ENCODE measurements at regions not wholly inside any gene's neighbourhood (a gene's known extent, or its start where the extent isn't known, plus 50 kb on each side); places are given as distances from the start of the nearest gene placed in this dataset.

GRCh38 chr5:17896605-17897004 lies 262.3 kb downstream of the TAF11L14 start:
- no peak overlapping the region for H3K27ac ChIP-seq
- no peak overlapping the region for H3K9ac ChIP-seq
- no peaks in the 10 kb centered on the region for H3K9me3 ChIP-seq
- no peaks in the 10 kb centered on the region for H3K36me3 ChIP-seq
- H3K4me1 ChIP-seq, result no peaks in the 10 kb centered on the region
- H4K20me1 ChIP-seq, result no peaks in the 10 kb centered on the region
- no peaks in the 10 kb centered on the region for H3K27me3 ChIP-seq
- no peak overlapping the region for H3K4me2 ChIP-seq
- no peak overlapping the region for H3K4me3 ChIP-seq
- TF ChIP-seq Cebpa-rat (IDR thresholded peaks at IDR 0.05), result no peak

- Histone ChIP-seq H3K9me3 (no peaks in the 10 kb centered on the region), H4K20me1 (no peaks in the 10 kb centered on the region), H3K36me3 (no peaks in the 10 kb centered on the region), H3K4me2 (no peak overlapping the region), H3K27ac (no peak overlapping the region), H3K27me3 (no peaks in the 10 kb centered on the region), H3K9ac (no peak overlapping the region), H3K4me1 (no peaks in the 10 kb centered on the region), H3K4me3 (no peak overlapping the region)
- TF ChIP-seq Cebpa-rat (IDR thresholded peaks at IDR 0.05), result no peak
Measured at GRCh38 chr5:17897776-17898175, 263.5 kb downstream of the TAF11L14 start.

- Histone ChIP-seq H3K9me3 (0 out of 2 replicates have a peak, but pooled peaks cover 2% of the 10 kb centered on the region), H3K9ac (no peak overlapping the region), H3K4me1 (no peaks in the 10 kb centered on the region), H3K4me3 (no peak overlapping the region), H4K20me1 (no peaks in the 10 kb centered on the region), H3K4me2 (no peak overlapping the region), H3K36me3 (no peaks in the 10 kb centered on the region), H3K27ac (no peak overlapping the region), H3K27me3 (no peaks in the 10 kb centered on the region)
- TF ChIP-seq Cebpa-rat (IDR thresholded peaks at IDR 0.05), result no peak
Measured at GRCh38 chr5:17898766-17899165, 264.5 kb downstream of the TAF11L14 start.

GRCh38 chr5:17907094-17907493 lies 272.8 kb downstream of the TAF11L14 start:
- TF ChIP-seq Cebpa-rat (IDR thresholded peaks at IDR 0.05), result no peak
- Histone ChIP-seq H3K4me1 (peaks cover 21% of the 10 kb centered on the region), H3K9ac (no peak overlapping the region), H3K4me2 (peak overlapping the region; percentile 46), H3K27ac (no peak overlapping the region), H3K36me3 (no peaks in the 10 kb centered on the region), H4K20me1 (no peaks in the 10 kb centered on the region), H3K4me3 (no peak overlapping the region), H3K9me3 (0 out of 2 replicates have a peak, but pooled peaks cover 8% of the 10 kb centered on the region), H3K27me3 (no peaks in the 10 kb centered on the region)

- no peaks in the 10 kb centered on the region for H3K9me3 ChIP-seq
Measured at GRCh38 chr5:17910318-17910717, 276.1 kb downstream of the TAF11L14 start.

GRCh38 chr5:17912794-17913193 lies 278.5 kb downstream of the TAF11L14 start:
- no peak for TF ChIP-seq Cebpa-rat (IDR thresholded peaks at IDR 0.05)
- H4K20me1 ChIP-seq, result no peaks in the 10 kb centered on the region
- H3K9ac ChIP-seq, result no peak overlapping the region
- no peaks in the 10 kb centered on the region for H3K27me3 ChIP-seq
- no peak overlapping the region for H3K4me2 ChIP-seq
- no peak overlapping the region for H3K4me3 ChIP-seq
- H3K9me3 ChIP-seq, result no peaks in the 10 kb centered on the region
- H3K27ac ChIP-seq, result no peak overlapping the region
- H3K4me1 ChIP-seq, result no peaks in the 10 kb centered on the region
- no peaks in the 10 kb centered on the region for H3K36me3 ChIP-seq

More at GRCh38 chr5:17910318-17910717, 276.1 kb downstream of the TAF11L14 start:
- H3K36me3 ChIP-seq, result no peaks in the 10 kb centered on the region
- TF ChIP-seq Cebpa-rat (IDR thresholded peaks at IDR 0.05), result no peak
- no peak overlapping the region for H3K4me3 ChIP-seq
- H3K27ac ChIP-seq, result no peak overlapping the region
- no peaks in the 10 kb centered on the region for H3K27me3 ChIP-seq
- no peak overlapping the region for H3K9ac ChIP-seq
- H3K4me2 ChIP-seq, result no peak overlapping the region
- peaks cover 21% of the 10 kb centered on the region for H3K4me1 ChIP-seq
- H4K20me1 ChIP-seq, result no peaks in the 10 kb centered on the region

GRCh38 chr5:17916446-17916845 lies 282.2 kb downstream of the TAF11L14 start:
- H4K20me1 ChIP-seq, result no peaks in the 10 kb centered on the region
- TF ChIP-seq Cebpa-rat (IDR thresholded peaks at IDR 0.05), result no peak
- no peak overlapping the region for H3K27ac ChIP-seq
- no peak overlapping the region for H3K9ac ChIP-seq
- no peaks in the 10 kb centered on the region for H3K9me3 ChIP-seq
- H3K27me3 ChIP-seq, result no peaks in the 10 kb centered on the region
- H3K4me1 ChIP-seq, result peaks cover 5% of the 10 kb centered on the region; the same call in 1 of the 2 replicates
- H3K36me3 ChIP-seq, result no peaks in the 10 kb centered on the region
- no peak overlapping the region for H3K4me3 ChIP-seq
- H3K4me2 ChIP-seq, result no peak overlapping the region

GRCh38 chr5:17917465-17917864 lies 283.2 kb downstream of the TAF11L14 start:
- Histone ChIP-seq H3K36me3 (no peaks in the 10 kb centered on the region), H3K4me1 (peaks cover 5% of the 10 kb centered on the region; the same call in 1 of the 2 replicates), H3K9me3 (no peaks in the 10 kb centered on the region), H3K27me3 (no peaks in the 10 kb centered on the region), H3K9ac (no peak overlapping the region), H4K20me1 (no peaks in the 10 kb centered on the region), H3K4me2 (no peak overlapping the region), H3K27ac (no peak overlapping the region), H3K4me3 (no peak overlapping the region)
- TF ChIP-seq Cebpa-rat (IDR thresholded peaks at IDR 0.05), result no peak

GRCh38 chr5:17918373-17919104 lies 284.3 kb downstream of the TAF11L14 start:
- Histone ChIP-seq H4K20me1 (no peaks in the 10 kb centered on the region), H3K27me3 (no peaks in the 10 kb centered on the region), H3K4me3 (no peak overlapping the region), H3K27ac (no peak overlapping the region), H3K4me2 (no peak overlapping the region), H3K4me1 (peaks cover 5% of the 10 kb centered on the region; the same call in 1 of the 2 replicates), H3K9ac (no peak overlapping the region), H3K36me3 (no peaks in the 10 kb centered on the region), H3K9me3 (no peaks in the 10 kb centered on the region)
- TF ChIP-seq Cebpa-rat (IDR thresholded peaks at IDR 0.05), result no peak

- Histone ChIP-seq H3K4me1 (peaks cover 14% of the 10 kb centered on the region; the same call in 1 of the 2 replicates), H3K9ac (no peak overlapping the region), H3K27me3 (no peaks in the 10 kb centered on the region), H3K36me3 (no peaks in the 10 kb centered on the region), H3K4me3 (no peak overlapping the region), H3K27ac (no peak overlapping the region), H3K9me3 (no peaks in the 10 kb centered on the region), H3K4me2 (no peak overlapping the region), H4K20me1 (no peaks in the 10 kb centered on the region)
- no peak for TF ChIP-seq Cebpa-rat (IDR thresholded peaks at IDR 0.05)
Measured at GRCh38 chr5:17925276-17925675, 291.0 kb downstream of the TAF11L14 start.

All from BLaER1 (cell line).